Epithelial cell of esophagus (primary cell): ENCODE measurements at regions not wholly inside any gene's neighbourhood (a gene's known extent, or its start where the extent isn't known, plus 50 kb on each side); places are given as distances from the start of the nearest gene placed in this dataset.

Experiments
- DNase-seq: peaks from one replicate; pipeline ENCODE4 v3.0.0; 2010; ENCODE audit warnings: low read depth
- H3K4me3 ChIP-seq: 2 replicates; pipeline ENCODE4 v1.5.1; 2011; ENCODE audit warnings: mild to moderate bottlenecking, low read length, control low read depth
- CTCF ChIP-seq: IDR thresholded peaks from 2 replicates; pipeline ENCODE4 v1.5.1; 2011; ENCODE audit warnings: low read depth, mild to moderate bottlenecking, low read length, control low read depth, inconsistent platforms; ENCODE audit not compliant: insufficient read depth; ENCODE audit errors: missing control alignments

DNA sequence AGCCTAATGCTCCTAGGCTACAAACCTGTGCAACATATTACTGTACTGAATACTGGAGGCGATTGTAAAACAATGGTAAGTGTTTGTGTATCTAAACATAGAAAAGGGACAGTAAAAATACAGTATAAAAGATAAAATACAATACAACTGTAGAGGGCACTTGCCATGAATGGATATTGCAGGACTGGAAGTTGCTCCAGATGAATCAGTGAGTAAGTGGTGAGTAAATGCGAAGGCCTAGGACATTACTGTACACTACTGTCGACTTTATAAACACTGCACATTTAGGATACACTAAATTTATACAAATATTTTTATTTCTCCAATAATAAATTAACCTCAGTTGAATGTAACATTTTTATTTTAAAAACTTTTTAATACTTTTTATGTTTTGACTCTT lies 485.0 kb downstream of the MMUT start:
- no peak for TF ChIP-seq CTCF
- DNase-seq, result peak; percentile 49
- H3K4me3 ChIP-seq, result no peak overlapping the region

DNA sequence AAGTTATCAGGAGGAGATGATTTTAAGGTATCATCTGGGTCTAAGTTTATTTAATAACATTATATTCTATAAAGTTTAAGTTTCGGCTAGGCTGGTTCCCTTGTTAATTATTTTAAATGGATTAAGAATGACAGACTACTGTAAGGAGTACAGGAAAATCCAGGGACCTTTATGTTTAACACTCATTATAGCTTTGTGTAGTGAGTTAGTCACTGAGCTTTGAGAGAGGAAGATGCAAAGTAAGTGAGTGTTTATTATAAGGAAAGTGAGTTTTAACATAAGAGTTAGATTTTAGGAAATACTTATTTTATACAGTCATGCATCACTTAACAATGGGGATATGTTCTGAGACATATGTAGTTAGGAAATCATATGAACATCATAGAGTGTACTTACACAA lies 485.5 kb downstream of the MMUT start:
- no peak for TF ChIP-seq CTCF

GRCh38 chr6:48973491-48973890 lies 489.6 kb downstream of the MMUT start:
- TF ChIP-seq CTCF, result no peak
- H3K4me3 ChIP-seq, result no peak overlapping the region
- DNase-seq, result peak; percentile 21

More for the DNA sequence above, 485.5 kb downstream of the MMUT start:
- no peak for DNase-seq
- no peak overlapping the region for H3K4me3 ChIP-seq

DNA sequence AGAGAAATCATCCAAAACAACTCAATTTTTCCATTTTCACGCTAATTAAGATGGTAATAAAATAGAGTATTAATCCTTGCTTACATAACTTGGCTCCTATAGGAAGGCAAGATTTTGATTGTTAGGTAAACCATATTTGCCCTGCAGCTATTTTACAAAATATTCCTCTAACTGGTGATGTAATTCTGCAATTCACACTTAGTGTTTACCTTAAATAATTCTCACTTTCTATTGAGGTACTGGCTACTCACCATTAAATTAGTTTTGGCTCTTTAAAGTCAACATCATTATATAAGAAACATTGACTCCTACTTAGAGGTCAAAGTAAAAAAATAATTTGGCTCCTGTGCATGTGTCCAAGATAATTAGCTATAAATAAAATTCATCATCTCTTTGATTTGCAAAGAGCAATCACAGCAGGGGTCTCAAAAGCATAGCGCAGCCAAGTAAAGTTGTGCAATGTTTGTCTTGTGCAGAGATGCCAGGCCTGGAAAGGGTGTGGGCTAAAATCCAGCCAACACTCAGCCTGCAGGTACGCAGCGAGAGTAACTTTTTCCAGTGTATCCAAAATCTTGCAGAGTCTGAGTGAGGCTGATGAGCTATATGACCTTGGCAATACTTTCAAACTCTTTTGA lies 501.2 kb downstream of the MMUT start:
- H3K4me3 ChIP-seq, result no peak overlapping the region
- peak; percentile 47 for DNase-seq
- TF ChIP-seq CTCF, result no peak

DNA sequence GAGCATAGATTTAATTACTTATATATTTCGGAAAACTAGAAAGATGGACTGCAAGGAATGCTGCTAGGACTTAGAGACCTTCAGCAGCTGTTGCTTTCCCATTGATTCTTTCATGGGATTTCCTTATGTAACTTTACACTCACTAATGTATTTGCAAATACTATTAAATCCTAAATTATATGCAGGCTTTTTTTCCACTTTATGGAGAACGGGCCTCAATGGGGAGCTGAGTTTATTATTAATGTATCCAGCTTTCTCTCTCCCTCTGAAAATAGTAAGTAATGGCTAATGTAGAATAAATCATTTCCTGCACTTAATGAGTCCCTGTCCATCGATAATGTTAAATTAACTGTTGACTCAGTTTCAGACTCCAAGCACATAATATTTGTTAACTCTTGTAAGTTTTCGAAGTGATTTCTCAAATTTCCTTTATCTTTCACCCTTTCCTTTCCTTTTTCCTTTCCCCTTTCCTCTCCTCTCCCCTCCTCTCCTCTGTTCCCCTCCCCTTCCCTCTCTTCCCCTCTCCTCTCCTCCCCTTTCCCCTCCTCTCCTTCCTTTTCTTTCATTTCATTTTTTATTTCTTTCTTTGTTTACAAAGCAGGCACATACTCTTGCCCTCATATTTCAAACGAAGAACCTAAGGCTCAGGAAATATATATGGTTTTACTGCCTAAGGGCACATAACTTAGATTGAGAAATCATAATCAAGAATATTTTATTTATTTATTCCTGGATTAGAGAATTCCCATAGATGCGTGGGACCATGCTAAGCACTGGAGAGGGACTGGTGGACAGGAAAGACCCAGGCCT lies 503.6 kb downstream of the MMUT start:
- TF ChIP-seq CTCF, result no peak
- DNase-seq, result no peak
- H3K4me3 ChIP-seq, result no peak overlapping the region

- DNase-seq, result no peak
- no peak for TF ChIP-seq CTCF
- no peak overlapping the region for H3K4me3 ChIP-seq
Measured at GRCh38 chr6:48957781-48958180, 505.3 kb downstream of the MMUT start.
